ENCODE measurements at regions not wholly inside any gene's neighbourhood (a gene's known extent, or its start where the extent isn't known, plus 50 kb on each side); places are given as distances from the start of the nearest gene placed in this dataset.

DNA sequence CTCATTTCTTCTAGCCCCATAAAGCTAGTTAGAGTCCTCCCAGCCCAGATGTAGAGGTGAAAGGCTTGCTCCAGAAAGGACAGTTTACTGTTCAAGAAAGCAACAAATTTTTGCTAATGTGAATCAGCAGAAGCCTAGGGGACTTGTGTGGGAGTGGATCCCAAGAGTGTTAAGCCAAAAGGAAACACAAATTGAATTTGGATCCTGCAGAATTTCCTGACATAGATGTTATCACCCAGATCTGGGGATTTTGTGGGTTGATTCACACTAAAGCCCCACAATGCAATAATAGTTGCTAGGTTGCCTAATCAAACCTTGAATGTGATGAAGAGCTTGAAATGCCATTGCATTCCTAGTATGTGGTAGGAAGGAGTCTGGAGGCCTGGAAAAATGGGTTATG lies 135.2 kb upstream of the HS3ST3A1 start:
- no peak for DNase-seq (ENCODE audit: low spot score)

DNA sequence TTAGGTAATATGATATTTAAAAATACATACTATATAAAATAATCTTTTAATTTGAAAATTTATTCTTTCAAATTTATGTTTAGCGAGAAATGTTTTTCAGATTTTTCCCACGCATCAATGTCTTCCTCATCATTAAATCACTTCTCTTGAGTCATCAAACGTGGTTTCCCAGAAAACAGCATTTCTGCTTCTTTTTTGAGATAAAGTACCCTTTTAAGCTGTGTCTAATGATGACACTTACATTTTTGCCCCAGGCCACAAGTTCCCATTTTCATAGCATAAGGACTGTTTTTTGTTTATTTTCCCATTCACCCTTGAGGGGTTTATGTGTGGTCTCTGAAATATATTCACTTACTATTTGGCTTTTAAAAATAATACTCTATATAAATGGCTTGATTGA lies 139.0 kb upstream of the HS3ST3A1 start:
- DNase-seq (ENCODE audit: low spot score): no peak

DNA sequence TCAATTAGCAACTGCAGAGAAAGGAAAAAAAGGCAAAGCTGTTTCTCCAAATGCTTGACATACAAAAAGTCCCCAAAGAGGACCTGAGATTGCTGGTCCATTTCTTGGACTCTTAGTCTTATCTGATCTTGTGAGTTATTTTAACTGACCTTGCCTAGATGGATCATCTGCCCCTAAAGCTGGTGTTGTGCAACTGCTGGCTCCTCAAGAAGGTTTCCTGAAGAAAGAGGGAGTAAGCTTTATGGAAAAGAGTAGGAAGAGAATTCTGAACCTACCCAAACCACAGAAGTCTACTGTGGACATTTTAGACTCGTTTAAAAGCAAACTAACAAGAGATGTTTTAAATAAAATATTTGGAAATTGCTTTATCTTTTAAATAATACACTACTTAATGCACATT lies 140.0 kb upstream of the HS3ST3A1 start:
- DNase-seq (ENCODE audit: low spot score): no peak

DNA sequence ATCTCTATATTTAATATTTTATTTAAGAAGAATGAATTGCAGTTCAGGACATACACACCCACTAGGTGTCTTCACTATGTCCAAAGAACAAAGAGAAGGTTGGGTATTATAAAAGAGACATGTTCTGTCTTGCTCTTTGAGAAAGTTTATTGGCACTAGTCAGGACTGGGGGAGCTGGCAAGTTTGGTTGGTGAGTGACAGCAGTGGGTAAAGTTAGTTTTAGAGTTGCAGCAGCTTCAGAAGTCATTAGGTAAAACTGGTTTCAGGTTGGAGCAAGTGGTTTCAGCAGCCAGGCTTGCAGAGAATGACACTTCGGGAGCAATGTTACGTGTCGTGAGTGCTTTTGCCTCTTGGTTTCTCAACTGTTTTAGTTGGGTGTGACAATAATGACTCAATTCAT lies 142.2 kb upstream of the HS3ST3A1 start:
- DNase-seq (ENCODE audit: low spot score): no peak

DNA sequence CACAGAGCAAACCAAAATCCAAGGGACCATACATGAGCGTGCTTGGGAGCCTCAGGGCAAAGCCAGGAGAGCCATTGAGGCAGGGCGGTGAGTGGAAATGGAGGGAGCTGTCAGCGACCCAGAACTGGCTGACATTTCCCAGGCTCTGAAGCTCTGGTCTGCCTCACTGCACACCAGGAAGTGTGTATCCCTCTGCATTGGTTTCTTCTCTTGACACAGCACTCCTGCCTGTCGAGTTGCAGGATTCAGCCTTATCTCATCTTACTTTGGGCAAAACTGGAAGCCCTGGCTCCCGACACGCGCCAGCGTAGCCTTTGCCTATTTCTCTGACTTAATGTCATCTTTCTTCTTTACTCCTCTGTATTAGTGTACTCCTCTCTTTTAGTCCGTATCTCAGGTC lies 144.7 kb upstream of the HS3ST3A1 start:
- no peak for DNase-seq (ENCODE audit: low spot score)

DNA sequence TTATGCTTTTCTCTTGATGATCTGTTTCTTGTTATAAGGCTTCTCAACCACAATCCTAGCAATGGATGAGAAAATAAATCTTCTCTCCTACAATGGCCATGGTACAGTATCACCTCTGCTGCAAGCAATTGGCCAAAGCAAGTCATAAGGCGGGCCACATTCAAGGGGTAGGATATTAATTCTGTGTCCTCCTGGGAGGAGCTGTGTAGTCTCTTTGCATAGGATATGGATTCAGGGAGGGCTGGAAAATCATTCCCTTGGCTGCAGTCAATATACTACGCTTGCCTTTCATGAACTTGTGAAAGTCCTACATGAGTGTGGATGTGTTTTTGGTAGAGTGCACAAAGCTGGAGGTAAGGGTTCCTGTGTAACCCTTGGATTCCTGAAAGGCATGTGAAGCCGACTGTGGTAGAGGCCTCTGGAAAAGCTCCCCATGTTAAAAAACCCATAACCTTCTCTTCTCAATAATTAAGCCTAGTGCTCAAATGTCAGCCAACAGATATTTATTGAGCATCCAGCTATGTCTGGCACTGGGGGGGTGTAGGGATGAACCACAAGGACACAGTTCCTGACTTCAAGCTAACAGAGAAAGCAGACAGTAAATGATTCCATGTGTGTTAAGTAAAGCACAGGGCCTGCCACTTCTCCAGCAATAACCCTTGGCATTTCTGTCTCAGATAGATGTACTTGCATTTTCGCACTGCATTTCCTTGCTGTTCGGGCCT lies 147.6 kb upstream of the HS3ST3A1 start:
- no peak for DNase-seq (ENCODE audit: low spot score)

DNA sequence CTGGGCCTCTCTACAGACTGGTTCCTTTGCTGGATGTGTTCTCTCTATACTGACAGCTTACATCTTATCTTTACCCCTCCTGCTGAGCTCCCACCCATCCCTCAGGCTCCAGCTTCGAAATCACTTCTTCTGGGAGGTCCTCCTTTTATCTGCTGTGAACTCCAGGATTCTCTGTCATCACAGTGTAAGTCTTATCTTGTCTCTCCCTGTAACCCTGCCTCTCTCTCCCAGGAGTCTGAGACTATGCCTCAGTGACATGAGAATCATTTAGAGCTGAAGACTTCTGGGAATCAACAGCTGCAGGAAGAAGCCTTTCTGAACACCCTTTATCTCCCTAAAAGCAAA lies 148.1 kb upstream of the HS3ST3A1 start:
- no peak for DNase-seq (ENCODE audit: low spot score)

DNA sequence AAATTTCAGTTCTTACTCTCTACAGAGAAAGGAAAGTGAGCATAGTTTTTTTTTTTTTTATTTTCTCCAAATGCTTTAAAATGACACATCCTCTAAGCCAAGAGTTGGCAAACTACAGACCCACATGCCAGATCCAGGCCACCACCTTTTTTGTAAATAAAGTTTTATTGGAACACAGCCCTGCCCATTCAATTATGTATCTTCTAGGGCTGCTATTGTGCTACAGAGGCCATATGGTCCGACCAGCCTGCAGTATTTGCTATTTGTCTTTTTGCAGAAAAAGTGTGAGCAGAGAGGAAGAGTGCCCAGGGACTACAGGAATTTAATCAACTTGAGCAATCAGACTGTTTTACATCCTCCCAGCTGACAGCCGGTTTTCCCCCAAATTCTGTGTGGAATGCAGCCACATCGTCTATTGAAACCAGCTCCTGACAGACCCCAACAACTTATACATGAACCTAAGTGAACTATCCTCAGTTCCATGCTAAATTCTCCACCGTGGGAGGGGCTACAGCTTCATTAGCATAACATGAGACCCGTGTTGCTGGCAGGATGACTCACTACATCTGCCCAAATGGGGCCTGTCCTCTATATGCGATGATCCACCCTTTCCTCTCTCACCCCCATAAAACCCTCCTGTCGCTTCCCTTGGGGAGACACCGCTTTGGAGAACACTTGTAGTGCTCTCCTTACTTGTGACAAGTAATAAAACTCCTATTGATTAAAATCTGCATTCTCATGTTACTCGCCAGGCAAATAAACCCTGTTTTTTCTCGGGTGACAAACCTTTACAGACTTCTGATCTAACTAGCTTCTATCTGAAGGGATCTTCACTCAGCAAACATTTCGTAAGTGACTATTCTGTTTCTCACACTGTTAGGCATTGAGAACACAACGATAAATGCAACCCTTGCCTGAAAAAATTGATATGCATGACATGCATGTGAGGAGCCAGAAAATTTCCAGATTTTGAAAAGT lies 149.4 kb upstream of the HS3ST3A1 start:
- no peak for DNase-seq (ENCODE audit: low spot score)

DNA sequence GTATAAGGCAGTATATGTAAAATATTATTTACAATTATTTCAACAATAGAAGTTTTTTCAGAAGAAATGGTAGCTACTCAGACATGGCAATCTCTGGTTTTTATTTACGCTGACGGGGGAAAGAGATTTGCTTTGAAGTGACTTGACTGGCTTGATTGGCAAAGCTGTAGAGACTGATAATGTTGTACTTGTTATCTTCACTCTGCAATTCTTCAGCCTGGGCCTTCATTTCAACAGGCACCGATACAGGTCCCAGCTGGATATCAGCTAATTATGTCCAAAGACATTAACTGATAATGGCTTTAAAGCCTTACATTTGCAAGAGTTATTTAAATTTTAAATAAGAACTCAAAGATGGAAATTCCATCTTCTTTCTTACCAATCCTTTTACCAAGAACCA lies 151.4 kb upstream of the HS3ST3A1 start:
- no peak for DNase-seq (ENCODE audit: low spot score)

DNA sequence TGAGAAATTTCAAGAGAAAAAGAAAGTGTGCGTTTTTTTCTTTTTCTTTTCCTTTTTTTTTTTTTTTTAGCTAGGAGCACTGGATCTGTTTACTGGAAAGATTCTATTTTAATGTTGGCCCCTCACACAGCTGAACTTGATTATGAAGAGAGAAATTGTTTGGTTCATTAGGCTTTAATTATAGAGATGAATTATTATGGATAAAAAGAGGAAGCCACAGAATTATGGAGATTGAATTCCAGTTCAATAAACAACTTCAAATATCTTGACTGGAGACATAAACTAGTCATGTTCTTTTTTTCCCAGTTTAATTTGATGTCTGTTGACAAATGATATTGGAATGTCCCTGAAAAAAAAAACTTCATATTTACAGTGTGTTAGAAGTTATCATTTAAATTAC lies 152.0 kb upstream of the HS3ST3A1 start:
- DNase-seq (ENCODE audit: low spot score): no peak

DNA sequence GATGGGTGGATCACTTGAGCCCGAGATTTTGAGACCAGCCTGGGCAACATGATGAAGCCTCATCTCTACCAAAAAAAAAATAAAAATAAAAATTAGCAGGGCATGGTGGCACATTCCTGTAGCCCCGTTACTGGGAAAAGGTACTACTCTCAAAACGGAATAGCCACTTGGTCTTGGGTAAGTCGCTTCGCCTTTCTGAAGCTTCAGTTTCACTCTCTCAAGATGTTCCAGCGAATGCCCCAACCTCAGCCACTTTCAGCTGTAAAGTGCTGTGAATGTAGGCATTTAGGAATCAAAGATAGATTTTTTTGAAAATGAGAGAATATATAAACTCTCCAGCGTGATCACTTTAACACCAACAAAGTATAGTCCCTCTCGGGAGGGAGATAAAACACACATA lies 154.1 kb upstream of the HS3ST3A1 start:
- DNase-seq (ENCODE audit: low spot score): no peak

DNA sequence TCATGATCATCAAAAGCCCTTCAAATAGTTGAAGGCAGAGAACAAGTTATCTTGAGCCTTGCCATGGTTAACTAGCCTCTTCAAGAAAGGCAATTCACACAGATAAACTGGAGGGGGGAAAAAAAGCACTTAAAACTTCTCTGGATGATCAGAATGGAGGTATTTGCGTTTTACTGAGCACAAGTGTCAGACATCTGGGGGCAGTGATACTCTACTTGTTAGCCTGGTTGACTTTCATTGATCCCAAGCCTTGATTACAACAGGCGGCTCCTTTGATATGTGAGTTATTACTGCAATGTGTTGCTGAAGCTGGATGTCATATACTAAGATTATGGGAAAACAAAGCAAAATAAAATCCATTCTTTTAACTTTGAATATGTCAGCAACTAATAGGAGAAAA lies 155.0 kb upstream of the HS3ST3A1 start:
- no peak for DNase-seq (ENCODE audit: low spot score)

DNA sequence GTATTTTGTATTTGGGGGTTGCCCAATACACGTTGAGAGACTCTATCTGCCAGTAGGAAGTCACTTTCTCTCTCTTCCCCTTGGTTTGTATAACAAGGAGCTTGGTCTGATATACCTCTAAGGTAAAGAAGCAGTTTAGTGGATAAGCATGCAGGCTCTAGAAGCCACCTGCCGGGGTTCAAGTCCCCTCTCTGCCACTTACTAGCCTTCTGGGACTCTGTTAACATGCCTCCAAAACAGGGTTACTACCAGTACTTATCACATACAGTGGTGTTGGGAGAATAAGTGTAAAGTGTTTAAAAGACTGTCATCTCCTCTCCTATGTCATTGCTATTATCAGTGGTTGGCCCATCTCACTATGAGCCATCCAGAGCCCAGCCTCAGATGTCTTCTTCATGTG lies 156.1 kb upstream of the HS3ST3A1 start:
- DNase-seq (ENCODE audit: low spot score): no peak

DNA sequence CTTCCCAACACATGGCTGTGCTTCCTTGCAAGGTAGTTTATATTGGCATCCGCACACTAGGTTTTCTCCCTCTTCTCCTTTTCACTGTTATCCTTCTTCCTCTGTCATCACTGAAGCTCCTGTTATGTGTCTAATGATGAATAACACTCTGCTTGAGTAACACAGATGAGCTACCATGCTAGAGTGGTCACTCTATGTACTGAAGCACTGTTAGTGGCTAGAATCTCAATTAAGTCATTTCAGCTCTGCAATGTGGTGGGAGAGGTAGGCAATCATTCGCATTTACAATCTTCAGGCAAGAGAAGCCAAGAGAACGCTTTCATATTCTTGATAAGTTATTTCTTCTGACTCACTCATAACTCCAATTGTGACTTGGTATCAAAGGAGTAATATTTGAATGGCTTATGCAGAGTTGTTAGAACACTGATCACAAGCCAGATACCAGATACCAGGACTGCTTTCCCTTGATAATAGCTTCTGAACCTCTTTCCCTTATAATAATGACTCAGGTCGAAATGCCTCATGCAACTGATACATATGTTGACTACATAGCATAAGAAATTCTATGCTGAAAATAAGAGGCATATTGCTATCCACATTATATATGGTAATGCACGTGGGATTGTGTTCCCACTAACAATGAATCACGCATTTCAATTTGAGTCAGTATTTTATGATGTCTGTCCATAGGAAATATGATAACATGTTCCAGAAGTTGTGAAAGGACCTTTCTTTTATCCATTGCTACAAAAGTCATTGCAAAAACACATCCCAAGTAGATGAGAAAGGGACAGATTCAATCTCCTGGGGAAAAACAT lies 158.0 kb upstream of the HS3ST3A1 start:
- DNase-seq (ENCODE audit: low spot score): no peak

DNA sequence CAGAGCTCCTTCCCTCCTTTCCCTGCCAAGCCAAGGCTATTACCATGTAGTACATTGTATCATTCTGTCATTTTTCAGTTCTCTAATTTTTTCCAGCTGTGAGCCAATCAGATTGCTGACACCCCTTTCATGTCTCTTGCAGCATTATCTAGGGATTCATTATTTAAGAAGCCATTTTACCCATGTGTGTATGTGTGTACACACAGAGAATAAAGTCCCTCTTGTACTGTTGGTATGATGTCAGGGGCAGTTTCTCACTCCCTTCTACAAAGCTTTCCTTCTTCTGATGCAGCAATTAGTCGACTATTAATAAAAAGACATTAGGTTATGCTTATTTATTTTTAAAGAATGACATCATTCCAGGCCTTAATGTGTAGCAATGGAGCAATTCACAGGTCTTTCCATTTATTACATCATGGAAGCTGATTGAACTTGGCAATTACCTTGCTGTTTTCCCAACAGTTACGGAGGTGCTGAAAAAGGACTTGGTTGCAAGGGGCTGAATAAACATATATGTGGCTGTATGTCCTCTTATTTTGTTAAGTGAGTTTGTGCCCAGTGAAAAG lies 159.4 kb upstream of the HS3ST3A1 start:
- no peak for DNase-seq (ENCODE audit: low spot score)

DNA sequence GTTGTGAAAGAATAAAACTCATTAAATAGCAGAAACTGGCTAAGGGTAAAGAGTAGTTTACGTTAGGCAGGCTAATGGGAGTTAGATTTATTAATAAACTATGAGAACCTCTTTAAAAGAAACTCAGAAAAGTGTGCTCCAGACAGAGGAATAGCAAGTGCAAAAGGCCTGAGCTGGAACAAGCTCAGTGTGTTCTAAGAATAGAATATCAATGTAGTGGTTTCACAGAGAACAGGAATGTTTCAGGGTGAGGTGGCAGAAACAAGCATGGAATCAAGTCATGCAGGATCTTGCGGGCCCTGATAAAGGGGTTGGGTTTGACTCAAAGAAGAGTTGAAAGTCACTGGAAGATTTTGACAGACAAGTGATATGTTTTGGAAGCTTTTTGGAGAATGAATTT lies 164.0 kb upstream of the HS3ST3A1 start:
- DNase-seq (ENCODE audit: low spot score): no peak

DNA sequence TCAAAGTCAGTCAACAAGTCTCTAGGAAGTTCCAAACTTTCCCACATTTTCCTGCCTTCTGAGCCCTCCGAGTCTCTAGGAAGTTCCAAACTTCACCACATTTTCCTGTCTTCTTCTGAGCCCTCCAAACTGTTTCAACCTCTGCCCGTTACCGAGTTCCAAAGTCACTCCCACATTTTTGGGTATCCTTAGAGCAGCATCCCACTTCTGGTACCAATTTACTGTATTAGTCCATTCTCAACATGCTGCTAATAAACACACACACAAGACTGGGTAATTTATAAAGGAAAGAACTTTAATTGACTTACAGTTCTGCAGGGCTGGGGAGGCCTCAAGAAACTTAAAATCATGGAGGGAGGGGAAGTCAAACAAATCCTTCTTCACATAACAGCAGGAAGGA lies 169.0 kb upstream of the HS3ST3A1 start:
- no peak for DNase-seq (ENCODE audit: low spot score)

DNA sequence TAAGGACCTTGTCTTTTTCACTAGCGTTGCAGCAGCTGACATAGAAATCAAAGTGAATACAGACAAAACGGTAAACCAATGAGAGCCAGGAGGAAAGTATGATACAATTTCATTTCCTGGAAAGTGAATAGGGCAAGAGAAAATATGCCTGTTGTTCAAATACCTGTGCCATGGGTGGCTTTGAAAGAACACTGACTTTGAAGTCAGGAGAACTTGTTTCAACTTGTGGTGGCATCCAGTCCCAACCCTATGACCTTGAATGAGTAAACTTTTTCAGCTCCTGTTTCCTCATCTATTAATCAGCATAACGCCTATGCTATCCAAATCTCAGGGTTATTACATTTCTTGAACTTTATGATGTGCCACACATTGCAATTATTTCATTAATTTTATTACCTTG lies 173.7 kb upstream of the HS3ST3A1 start:
- no peak for DNase-seq (ENCODE audit: low spot score)

DNA sequence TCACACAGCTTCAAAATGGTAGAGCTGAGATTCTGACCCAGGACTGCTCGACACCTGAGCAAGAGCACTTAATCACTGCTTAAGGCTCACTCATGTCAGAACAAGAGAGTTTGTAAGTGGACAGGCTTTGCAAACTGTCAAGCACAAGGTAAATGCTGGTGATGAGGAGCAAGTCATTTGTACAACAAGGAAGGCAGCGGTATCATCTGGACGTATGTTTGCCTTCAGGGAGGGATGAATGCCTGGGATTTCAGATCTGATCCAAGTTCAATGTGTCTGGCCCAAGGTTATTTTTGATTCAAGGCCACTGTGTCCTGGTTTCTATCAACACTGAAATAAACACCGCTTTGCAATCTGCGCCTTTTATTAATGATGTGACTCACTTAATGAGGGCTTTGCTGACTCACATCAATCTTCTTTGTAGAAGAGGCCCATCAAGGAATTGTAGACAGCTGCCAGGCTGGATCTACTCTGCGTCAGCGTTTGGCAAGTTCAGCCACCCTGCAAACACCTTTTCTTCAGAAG lies 174.4 kb upstream of the HS3ST3A1 start:
- no peak for DNase-seq (ENCODE audit: low spot score)

DNA sequence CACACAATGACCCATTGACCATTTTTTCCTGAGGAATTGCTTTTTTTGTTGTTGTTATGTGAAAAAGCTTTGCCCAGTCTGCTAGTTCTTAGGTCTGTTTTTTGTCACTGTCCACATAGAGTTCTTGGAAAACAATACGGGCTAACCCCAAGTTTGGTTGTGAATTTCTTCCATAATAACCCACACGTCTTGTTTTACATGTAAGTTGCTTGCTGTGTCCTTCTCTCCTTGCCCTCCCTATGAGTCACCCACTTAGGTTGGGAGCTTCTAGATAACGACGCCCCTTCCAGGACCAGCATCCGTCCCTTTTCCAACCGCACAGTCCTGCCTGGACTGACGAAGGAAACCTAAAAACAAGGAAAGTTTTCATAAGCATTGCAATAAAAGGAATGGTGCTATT lies 175.3 kb upstream of the HS3ST3A1 start:
- DNase-seq (ENCODE audit: low spot score): no peak

DNA sequence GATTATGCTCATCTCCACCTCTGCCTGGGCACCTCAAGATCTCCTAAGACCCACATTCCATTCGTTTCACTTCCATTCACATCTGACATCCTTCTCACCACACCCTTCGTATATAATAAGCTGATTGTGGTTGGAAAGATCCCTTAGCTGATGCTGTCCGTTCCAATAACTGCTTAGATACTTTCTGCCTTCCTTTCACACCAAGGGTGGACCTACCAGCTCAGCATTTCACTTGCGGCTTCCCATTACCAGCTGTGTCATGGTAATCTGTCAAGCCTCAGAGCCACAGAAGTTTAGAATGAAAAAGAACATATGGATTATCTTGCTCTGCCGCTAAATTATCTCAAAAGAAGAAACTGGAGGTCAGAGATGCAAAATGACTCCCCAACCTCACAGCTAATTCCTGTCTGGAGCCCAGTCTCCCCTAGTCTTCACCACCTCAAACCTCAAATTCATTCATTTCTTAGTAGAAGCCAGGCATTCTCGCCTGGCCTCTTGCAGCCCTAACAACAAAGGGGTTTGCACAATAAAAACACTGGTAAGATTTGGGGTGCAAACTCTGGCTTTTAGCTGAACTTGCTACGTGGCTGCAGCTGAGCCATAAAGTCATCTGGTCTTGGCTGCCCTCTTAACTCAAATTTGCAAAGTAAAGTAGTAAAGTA lies 182.8 kb upstream of the HS3ST3A1 start:
- DNase-seq (ENCODE audit: low spot score): no peak
